T-helper 2 cell treated with Interferon-gamma antibody and Interleukin-4, amounts not matched to agents 100 ng/mL and 5 ng/mL, for 36 hours (primary cell): ENCODE measurements at regions not wholly inside any gene's neighbourhood (a gene's known extent, or its start where the extent isn't known, plus 50 kb on each side); places are given as distances from the start of the nearest gene placed in this dataset.
"Not testable (repeated sequence)": the region's sequence is repeated elsewhere in the genome, so short reads cannot be mapped to it uniquely, and the experiment has no call there.

Experiments used
- intact Hi-C: fragments of 100-400 bp; cut with micrococcal nuclease; formaldehyde crosslinking; loops from one replicate; pipeline ENCODE4 v1.15.1; 2023

DNA sequence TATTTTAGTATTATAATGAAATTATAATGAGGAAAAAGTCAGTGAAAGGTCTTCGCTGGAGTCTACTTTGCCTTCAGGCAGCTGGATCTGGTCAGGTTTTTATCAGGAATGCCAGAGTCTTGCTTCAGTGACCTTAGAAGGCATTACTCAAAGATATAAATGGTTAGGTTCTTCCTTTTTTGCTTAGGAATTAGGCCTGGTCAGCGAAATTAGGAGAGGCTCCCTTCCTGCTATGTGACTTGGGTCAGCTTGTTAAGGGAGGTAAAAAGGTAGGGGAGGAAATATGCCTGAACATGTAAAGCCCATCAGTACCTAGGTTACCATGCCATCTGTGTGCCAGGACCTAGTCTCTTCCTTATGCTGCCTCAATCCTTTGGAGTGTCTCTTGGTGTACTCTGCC, 115.1 kb downstream of the OTOR start:
- intact Hi-C loops = no loop called here

DNA sequence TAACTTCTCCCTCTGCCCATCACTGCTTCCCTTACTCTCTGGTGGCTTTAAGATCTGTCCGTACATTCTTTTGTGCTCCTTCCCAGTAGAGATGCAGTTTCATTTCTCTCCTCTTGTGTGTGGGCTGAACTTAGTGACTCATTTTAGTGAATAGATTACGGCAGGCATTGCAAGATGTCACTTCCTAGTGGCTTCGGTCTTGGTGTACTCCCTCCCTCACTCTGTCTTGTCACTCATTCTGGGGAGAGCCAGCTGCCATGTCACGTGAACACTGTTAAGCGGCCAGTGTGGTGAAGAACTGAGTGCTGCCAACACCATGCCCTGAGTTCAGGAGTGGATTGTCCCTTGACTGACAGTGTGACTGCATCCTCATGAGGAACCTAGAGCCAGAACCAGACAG, 115.9 kb downstream of the OTOR start:
- intact Hi-C loops = no loop called here

DNA sequence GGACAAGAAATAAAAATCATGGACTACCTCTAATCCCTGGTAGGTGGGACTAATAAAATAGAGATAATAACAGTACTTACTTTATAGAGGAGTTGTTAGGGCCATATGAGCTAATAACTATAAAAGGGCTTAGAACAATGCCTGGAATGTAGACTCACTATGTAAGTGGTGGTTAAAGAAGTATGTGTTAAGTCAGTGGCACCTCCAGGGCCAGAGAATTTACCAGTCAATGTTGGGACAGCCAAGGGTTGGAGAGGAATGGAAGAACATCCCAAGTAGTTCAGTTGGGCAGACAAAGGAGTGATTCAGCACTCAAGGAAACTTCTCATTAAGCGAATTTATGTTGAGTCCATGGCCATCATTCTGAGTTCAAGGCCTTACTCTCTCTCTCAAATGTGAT, 116.8 kb downstream of the OTOR start:
- intact Hi-C loops = no loop called here

DNA sequence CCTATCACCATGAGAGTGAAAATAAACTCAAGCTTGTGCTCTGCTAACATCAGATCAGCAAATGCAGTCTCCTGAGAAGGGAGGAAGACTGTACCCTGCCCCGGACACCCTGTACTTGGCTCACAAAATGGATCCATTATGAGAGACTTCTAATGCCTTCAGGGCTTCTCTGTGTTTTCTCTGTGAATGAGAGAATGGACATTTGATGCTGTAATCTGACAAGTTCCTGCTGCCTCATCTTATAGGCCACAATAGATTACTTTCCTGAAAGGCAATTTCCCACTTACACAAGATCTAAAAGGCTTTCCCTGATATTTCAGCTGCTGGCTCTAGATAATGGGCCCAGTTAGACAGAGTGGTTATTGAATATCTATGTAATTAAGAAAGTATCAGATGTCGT, 117.2 kb downstream of the OTOR start:
- intact Hi-C loops = no loop called here

DNA sequence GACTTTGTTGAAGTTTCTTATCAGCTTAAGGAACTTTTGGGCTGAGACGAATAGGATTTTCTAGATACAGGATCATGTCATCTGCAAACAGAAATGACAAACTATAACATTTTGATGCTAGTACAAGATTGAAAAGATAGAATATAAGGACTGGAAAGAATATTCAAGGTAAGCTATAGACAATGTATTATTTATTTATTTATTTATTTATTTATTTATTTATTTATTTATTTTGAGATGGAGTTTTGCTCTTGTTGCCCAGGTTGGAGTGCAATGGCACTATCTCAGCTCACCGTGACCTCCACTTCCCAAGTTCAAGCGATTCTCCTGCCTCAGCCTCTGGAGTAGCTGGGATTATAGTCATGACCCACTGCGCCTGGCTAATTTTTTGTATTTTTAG, 125.0 kb downstream of the OTOR start:
- intact Hi-C loops = not testable (repeated sequence)

DNA sequence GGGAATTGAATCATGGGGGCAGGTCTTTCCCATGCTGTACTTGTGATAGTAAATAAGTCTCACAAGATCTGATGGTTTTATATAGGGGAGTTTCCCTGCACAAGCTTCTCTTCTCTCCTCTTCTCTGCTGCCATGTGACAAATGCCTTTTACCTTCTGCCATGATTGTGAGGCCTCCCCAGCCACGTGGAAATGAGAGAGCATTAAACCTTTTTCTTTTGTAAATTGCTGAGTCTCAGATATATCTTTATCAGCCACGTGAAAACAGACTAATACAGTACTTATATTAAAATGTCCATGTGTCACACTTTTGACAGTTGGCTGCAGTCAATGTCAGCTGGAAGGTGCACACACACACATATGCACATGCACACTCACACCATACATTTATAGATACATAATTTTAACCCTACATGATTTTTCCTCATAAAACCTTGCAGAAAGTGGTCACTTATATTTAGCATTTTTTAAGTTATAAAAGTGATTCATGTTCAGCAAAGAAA, 128.9 kb downstream of the OTOR start:
- intact Hi-C loops = no loop called here

DNA sequence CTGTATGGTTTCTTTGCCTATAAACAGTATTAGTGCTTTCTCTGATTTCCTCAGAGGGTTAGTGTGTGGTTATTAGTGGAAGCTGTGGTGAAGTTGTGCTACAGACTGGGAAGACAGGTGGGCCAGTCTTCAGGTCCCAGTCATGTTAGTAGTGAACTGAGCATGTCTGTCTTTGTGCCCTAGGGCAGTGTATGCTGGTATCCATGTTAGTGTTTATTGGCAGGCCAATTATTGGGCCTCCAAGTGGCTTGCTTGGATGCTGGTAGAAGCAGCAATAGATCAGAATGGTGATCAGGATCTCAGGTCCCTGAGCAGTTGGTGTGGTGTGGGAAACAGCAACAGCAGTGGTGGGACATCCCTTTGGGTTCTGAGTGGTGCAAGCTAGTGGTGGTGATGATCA, 137.6 kb downstream of the OTOR start:
- intact Hi-C loops = no loop called here

DNA sequence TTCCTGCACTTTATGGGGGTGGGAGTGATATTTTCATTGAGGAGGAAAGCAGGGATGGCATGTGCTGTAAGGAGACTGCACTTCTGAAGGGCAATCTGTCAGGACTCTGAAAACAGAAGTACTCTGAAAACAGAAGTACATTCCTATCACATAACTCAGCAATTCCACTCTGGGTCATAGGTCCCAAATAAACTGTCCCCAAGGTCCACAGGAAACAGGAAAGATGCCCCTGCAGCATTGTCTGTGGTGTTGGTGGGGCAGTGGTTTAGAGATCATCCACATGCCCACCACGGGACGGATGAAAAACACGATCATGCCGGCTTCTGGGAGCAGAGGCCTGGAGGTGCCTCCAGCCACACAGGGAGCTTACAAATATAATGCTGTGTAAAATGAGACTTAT, 150.3 kb downstream of the OTOR start:
- intact Hi-C loops = no loop called here

DNA sequence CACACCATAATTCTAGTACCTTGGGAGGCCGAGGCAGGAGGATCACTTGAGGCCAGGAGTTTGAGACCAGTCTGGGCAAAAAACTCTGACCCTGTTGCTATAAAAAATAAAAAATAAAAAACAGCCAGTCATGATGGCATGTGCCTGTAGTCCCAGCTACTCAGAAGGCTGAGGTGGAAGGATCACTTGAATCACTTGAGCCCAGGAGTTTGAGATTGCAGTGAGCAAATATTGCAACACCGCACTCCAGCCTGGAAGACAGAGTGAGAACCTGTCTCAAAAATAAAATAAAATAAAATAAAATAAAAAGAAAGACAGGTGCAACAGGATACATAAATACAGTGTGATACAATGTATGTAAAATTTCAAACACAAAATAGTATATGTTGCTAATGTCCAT, 154.5 kb downstream of the OTOR start:
- intact Hi-C loops = no loop called here

DNA sequence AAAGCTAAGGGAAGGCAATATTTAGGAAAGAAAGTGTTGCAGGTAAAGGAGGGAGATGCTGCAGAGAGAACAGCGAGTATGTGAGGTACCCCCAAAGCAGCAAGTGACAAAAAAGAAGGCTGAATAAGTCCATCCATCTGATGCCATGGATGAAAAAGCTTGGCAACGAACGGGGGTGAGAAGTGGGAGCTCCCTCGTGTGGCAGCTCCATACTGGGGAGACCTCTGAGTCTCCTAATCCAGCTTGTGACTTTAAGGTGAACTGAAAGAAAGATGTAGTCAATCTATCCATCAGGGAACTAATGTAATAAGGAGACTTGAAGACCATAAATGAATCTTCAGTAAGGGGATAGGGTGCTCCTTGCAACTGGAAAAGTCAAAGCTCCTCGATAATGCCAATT, 156.6 kb downstream of the OTOR start:
- intact Hi-C loops = no loop called here

DNA sequence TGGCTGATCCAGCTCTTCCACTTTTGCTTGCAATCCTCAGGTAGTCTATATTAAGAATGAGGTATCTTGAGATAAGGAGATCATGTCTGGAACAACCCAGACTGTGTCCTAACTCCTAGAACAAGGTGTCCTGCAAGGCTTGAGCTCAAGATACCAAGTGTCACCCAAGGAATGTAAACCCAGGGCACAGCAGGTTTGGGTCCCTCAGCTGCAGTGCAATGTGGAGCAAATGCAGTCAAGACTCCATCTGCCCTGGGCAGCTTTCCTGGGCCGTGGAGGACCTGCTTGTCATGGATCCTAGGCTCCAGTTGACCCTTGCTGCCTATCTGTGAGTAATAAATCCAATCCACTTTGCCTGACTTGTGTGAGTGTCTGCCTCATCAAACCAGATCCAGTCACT, 166.1 kb downstream of the OTOR start:
- intact Hi-C loops = no loop called here

DNA sequence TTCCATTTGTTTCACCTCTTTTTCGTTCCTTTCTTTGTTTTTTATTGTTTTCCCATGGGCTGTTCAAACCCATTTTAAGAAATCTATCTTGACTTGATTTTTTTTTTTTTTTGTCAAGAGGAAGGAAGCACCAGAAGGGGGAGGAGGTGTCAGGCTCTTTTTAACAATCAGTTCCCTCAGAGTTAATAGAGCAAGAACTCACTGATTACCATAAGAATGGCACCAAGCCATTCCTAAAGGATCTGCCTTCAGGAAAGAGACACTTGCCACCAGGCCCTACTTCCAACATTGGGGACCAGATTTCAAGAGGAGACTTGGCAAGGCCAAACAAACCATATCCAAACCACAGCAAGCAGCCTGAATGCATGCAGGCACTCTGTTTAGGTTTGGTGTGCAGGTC, 168.0 kb downstream of the OTOR start:
- intact Hi-C loops = no loop called here

DNA sequence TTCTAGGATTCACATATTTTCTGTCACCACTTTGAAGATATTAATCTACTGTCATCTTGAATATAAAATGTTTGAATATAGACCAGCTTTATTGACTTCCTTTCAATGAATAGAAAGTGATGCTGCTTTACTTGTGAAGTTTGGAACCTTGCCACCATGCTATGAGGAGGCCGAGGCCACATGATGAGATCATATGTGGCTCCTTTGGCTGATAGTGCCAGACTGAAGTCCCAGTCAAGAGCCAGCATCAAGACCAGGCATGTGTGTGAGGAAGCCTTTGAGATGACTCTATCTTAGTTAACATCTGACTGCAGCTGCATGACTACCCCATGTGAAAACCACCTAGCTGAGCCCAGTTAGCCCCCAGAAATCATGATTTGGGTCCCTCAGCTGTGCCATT, 169.5 kb downstream of the OTOR start:
- intact Hi-C loops = no loop called here

DNA sequence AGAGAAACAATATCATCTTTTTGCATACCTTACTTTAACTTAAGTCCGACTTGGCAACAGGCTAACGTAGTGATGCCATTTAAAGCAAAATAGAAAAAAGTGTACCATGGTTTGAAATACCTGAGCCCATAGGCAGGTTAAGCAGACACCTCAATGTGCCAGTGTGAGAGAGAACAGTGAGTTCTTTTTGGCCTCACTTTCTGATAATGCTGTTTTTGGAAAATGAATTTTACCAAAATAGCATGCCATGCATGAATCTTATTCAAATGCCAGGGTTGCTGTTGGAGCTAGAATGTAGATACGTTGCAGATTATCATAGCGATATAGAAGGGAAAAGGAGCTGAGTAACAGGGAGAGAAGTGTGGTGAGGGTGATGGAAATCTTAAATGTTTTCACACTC, 170.2 kb downstream of the OTOR start:
- intact Hi-C loops = no loop called here

DNA sequence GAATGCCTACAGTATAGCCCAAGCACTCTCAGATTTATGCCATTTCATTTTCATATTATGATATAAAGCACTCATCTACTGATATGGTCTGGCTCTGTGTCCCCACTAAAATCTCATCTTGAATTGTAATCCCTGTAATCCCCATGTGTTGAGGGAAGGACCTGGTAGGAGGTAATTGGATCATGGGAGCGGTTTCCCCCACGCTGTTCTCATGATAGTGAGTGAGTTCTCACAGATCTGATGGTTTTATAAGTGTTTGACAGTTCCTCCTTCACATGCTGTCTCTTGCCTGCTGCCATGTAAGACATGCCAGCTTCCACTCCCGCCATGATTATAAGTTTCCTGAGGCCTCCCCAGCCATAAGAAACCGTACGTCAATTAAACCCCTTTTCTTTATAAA, 171.7 kb downstream of the OTOR start:
- intact Hi-C loops = no loop called here

DNA sequence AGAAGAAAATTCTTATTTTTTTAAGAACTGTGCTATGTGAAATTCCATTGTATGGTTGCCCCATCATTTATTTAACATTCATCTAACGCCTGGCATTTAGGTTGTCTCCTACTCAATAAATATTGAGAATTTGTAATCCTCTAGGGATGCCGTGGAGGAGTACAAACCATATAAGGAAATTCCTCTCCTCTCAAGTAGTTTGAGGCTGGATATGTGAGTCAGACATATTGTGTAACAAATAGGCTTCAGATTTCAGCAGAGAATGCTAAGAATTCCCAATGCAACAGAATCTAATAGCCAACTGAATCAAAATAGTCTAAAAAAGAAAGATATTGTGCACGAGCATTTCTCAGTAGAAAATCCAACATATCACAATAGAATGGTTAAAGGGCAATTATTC, 174.7 kb downstream of the OTOR start:
- intact Hi-C loops = no loop called here

DNA sequence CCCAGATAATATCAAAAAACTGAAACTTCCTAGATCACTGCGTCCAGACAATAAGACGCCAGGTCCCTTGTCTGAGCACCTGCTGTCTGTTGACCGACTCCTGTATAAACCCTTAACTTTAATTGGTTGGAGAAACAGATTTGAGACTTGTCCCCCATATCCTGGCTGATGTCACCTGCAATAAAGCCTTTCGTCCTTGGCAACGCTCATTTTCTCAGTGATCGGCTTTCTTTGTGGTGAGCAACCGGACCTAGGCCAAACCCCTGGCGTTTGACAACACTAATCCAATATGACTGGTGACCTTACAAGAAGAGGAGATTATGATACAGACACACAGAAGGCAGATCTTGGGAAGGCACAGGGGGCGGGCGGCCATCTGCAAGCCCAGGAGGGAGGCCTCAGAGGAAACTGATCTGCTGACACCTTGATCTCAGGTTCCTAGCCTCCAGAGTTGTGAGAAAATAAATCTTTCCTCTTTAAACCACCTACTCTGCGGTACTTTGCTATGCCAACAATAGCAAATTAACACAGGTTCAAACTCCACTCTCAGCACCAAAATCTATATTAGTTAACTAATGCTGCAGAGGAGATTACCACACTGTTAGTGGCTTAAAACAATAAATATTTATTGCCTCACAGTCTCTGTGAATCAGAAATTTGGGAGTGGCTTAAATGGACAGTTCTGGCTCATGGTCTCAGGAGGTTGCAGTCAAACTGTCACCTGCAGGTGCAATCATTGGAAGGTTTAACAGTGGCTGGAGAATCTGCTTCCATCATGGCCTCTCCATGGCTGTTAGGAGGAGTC, 178.7 kb downstream of the OTOR start:
- intact Hi-C loops = no loop called here

DNA sequence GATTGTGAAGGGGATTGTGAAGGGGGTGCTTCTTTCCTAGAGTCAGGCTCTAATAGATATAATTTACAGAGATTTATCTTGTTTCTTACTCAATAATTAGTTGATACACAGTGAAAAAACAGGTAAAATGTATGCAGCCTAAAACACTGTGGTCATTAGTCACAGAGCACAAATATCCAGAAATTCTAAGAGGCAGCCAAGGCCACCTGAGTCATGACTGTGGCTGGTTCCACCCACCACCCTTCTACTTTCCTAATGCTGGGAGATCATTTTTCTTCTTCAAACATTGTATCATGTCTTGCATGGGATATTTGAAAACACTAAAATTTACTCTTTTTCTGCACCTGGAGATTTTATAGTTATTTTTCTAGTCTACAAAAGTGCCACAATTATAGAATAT, 181.6 kb downstream of the OTOR start:
- intact Hi-C loops = no loop called here

DNA sequence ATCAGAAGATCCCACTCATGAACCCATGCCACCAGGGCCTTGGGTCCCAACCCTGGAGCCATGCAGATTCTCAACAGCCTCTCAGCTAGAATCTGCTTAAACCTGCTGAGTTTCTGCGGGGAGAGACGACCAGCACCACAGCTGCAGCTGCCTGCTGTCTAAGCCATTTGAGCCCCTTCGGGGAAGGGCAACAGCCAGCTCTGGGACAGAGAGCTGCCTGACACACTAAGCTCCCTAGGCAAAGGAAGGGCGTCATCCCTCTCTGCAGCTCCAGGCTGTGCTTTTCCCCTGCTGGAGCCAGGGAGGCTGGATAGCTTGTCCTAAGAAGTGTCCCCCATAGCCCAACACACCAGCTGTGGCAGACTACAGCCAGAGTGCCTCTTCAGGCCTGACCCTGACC, 182.5 kb downstream of the OTOR start:
- intact Hi-C loops = no loop called here

DNA sequence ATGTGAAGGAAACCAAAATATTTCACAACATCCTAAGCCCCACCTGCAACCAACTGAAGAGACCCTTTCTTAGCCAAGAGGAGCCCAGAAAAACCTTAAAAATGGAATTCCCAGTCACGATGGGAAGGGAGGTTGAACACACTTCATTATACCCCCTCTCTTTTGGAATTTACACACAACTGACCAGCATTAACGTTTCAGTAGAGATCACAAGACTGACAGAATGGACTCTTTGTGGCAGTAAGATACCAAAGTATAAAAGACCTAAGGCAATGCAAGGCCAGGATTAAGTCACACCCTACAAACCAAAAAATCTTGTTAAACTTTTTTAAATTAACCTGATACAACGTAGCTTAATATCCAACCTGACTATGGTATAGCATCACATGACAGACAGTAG, 190.9 kb downstream of the OTOR start:
- intact Hi-C loops = no loop called here

DNA sequence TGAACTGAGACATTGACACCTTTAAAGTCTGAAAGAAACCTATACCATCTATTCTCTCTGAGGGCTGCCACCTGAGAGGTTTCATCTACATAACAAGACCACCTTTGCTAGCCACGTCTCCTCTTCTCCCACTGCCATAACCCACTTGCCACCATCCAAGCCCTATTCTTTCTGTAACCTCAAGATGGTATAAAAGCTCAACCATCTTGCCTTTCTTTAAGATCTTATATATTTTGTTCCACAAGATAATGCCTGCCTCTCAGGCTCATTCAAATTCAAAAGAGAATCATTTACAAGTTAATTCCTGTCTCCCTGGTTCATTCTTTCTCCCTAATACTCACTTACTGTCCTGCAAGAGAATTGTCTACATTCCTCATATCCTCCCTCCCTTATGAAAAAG, 192.5 kb downstream of the OTOR start:
- intact Hi-C loops = no loop called here

DNA sequence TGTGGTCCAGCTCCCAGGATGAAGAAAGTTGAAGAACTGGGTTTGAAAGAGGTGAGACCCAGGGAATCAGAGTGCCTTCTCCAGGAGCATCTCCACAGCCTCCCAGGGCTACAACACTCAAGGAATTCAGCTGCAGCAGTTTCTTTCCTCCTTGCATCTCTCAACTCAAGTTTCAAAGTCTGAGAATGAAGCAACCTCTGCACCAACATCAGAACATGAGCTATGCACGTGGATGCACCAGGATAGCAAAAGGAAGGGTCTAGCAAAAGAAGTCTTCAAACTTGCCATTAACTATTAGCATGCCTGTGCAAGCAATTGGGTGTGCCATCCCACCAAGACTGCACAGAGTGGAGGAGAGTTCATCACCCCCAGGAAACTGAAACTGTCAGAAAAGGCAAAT, 193.9 kb downstream of the OTOR start:
- intact Hi-C loops = no loop called here

DNA sequence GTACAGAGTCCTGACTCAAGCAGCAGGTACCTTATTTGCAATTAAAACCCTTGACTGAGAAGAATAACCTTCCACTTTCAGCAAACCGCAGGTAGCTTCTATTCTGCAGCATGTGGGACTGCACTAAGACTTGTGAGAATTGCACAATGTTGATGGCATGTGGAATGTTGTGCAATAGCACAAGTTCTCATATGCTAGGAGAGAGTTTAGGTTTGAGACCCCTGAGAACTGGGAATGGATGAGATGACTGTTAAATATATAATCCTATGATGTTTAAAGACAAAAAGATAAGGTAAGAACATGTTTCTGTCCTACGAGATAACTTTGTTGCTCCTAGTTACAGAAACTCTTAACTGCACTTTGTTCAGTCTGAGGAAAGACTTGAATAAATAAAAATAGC, 194.6 kb downstream of the OTOR start:
- intact Hi-C loops = no loop called here

DNA sequence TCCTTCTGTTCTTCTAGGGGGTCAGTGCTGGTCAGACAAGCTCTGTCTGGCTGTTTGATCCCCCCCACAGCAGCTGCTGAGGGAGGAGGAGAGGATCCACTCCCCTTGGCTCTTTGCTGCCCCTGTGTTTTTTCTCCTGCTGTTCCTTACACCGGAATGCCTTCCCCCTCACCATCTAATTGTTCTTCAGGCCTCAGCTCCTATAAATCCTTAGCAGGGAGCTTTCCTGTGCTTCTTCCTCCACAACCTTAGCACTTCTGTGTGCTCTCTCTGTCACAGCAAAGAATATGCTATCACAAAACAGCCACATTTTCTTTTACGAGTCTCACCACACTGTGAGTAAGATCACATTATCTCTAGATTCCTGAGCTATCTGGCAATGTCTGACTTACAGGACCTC, 196.6 kb downstream of the OTOR start:
- intact Hi-C loops = no loop called here
